ENCODE measurements at regions not wholly inside any gene's neighbourhood (a gene's known extent, or its start where the extent isn't known, plus 50 kb on each side); places are given as distances from the start of the nearest gene placed in this dataset.

GRCh38 chr9:30511666-30512065 is 1872.8 kb upstream of the ACO1 start:
- no peak for DNase-seq (ENCODE audit: extremely low spot score)
- Histone ChIP-seq H3K27me3 (no peaks in the 10 kb centered on the region), H3K9me3 (no peaks in the 10 kb centered on the region), H3K4me3 (no peak overlapping the region), H3K4me1 (no peaks in the 10 kb centered on the region), H3K27ac (replicated peaks in 1 of 4) (no peak overlapping the region), H3K36me3 (no peaks in the 10 kb centered on the region)
- TF ChIP-seq CTCF (IDR thresholded peaks at IDR 0.05) = no peak
- no peak for TF ChIP-seq POLR2A (IDR thresholded peaks at IDR 0.05; ENCODE audit: low read depth)
- TF ChIP-seq EP300 (IDR thresholded peaks at IDR 0.05) = no peak
- TF ChIP-seq POLR2AphosphoS5 (IDR thresholded peaks at IDR 0.05) = no peak
- intact Hi-C loops (cut with DNase I) = no loop called here
- WGBS = 62% methylated on average over 2 of the region's 2 CpGs

GRCh38 chr9:30519166-30519565 is 1865.3 kb upstream of the ACO1 start:
- Histone ChIP-seq H3K27me3 (no peaks in the 10 kb centered on the region), H3K27ac (replicated peaks in 1 of 4) (no peak overlapping the region), H3K4me1 (no peaks in the 10 kb centered on the region), H3K36me3 (no peaks in the 10 kb centered on the region), H3K9me3 (no peaks in the 10 kb centered on the region), H3K4me3 (no peak overlapping the region)
- WGBS = 89% methylated on average over 1 of the region's 1 CpG
- intact Hi-C loops (cut with DNase I) = no loop called here
- TF ChIP-seq CTCF (IDR thresholded peaks at IDR 0.05) (no peak), POLR2AphosphoS5 (IDR thresholded peaks at IDR 0.05) (no peak), EP300 (IDR thresholded peaks at IDR 0.05) (no peak), POLR2A (IDR thresholded peaks at IDR 0.05; ENCODE audit: low read depth) (no peak)
- DNase-seq (ENCODE audit: extremely low spot score) = no peak

GRCh38 chr9:30519756-30520155 is 1864.7 kb upstream of the ACO1 start:
- Histone ChIP-seq H3K9me3 (no peaks in the 10 kb centered on the region), H3K27me3 (no peaks in the 10 kb centered on the region), H3K36me3 (no peaks in the 10 kb centered on the region), H3K4me1 (no peaks in the 10 kb centered on the region), H3K4me3 (no peak overlapping the region), H3K27ac (replicated peaks in 1 of 4) (no peak overlapping the region)
- no peak for TF ChIP-seq POLR2A (IDR thresholded peaks at IDR 0.05; ENCODE audit: low read depth)
- intact Hi-C loops (cut with DNase I) = no loop called here
- 65% methylated on average over 2 of the region's 2 CpGs for WGBS
- DNase-seq (ENCODE audit: extremely low spot score) = no peak

- Histone ChIP-seq H3K4me1 (no peaks in the 10 kb centered on the region), H3K36me3 (no peaks in the 10 kb centered on the region), H3K4me3 (no peak overlapping the region), H3K27ac (replicated peaks in 1 of 4) (no peak overlapping the region), H3K27me3 (no peaks in the 10 kb centered on the region), H3K9me3 (no peaks in the 10 kb centered on the region)
- no peak for DNase-seq (ENCODE audit: extremely low spot score)
- TF ChIP-seq EP300 (IDR thresholded peaks at IDR 0.05) (no peak), CTCF (IDR thresholded peaks at IDR 0.05) (no peak), POLR2A (IDR thresholded peaks at IDR 0.05; ENCODE audit: low read depth) (no peak), POLR2AphosphoS5 (IDR thresholded peaks at IDR 0.05) (no peak)
- intact Hi-C loops (cut with DNase I) = no loop called here
- 67% methylated on average over 2 of the region's 2 CpGs for WGBS
Observed at GRCh38 chr9:30522061-30522460, 1862.4 kb upstream of the ACO1 start.

GRCh38 chr9:30522486-30522885 is 1862.0 kb upstream of the ACO1 start:
- Histone ChIP-seq H3K27ac (replicated peaks in 1 of 4) (no peak overlapping the region), H3K27me3 (no peaks in the 10 kb centered on the region), H3K4me1 (no peaks in the 10 kb centered on the region), H3K9me3 (no peaks in the 10 kb centered on the region), H3K4me3 (no peak overlapping the region), H3K36me3 (no peaks in the 10 kb centered on the region)
- TF ChIP-seq POLR2AphosphoS5 (IDR thresholded peaks at IDR 0.05) = no peak
- no peak for TF ChIP-seq CTCF (IDR thresholded peaks at IDR 0.05)
- no peak for TF ChIP-seq POLR2A (IDR thresholded peaks at IDR 0.05; ENCODE audit: low read depth)
- TF ChIP-seq EP300 (IDR thresholded peaks at IDR 0.05) = no peak
- no peak for DNase-seq (ENCODE audit: extremely low spot score)
- intact Hi-C loops (cut with DNase I) = no loop called here
- 74% methylated on average over 3 of the region's 3 CpGs for WGBS

All from esophagus muscularis mucosa (tissue), 4 donors.